Sigmoid colon (tissue), 6 donors: ENCODE measurements at regions not wholly inside any gene's neighbourhood (a gene's known extent, or its start where the extent isn't known, plus 50 kb on each side); places are given as distances from the start of the nearest gene placed in this dataset.
"Not testable (repeated sequence)": the region's sequence is repeated elsewhere in the genome, so short reads cannot be mapped to it uniquely, and the experiment has no call there.

Experiments used
- DNase-seq: peaks from one replicate; pipeline ENCODE4 v3.0.0-alpha.2; 2019
- H3K27ac ChIP-seq, 4 donors: fragments of 200-600 bp; sonication (generic); one replicate each; pipeline ENCODE4 v1.5.1; 2016 to 2019; ENCODE audit warnings: mild to moderate bottlenecking in 1 of 4
- H3K27me3 ChIP-seq, 3 donors: fragments of 200-600 bp; sonication (generic); one replicate each; pipeline ENCODE4 v1.5.1; 2019; ENCODE audit warnings: mild to moderate bottlenecking in 1 of 3
- H3K36me3 ChIP-seq, 4 donors: fragments of 200-600 bp; sonication (generic); one replicate each; pipeline ENCODE4 v1.5.1; 2016 to 2019
- H3K4me1 ChIP-seq, 4 donors: fragments of 200-600 bp; sonication (generic); one replicate each; pipeline ENCODE4 v1.5.1; 2017 to 2019
- H3K4me3 ChIP-seq, 4 donors: fragments of 200-600 bp; sonication (generic); one replicate each; pipeline ENCODE4 v1.5.1; 2017 to 2019; ENCODE audit warnings: mild to moderate bottlenecking in 2 of 4, moderate library complexity in 1 of 4
- H3K9me3 ChIP-seq, 4 donors: fragments of 200-600 bp in 3 of 4; sonication (generic) in 3 of 4; one replicate each; pipeline versions ENCODE4 v1.5.1 to v1.6.1; 2013 to 2019
- WGBS, 2 donors: extraction: QIAGEN DNeasy Blood & Tissue Kit; methylation state at CpG; one replicate each; pipeline ENCODE4 v1.1.7; 2013; 5-methylcytosine and 5-hydroxymethylcytosine counted together
- intact Hi-C: fragments of 100-400 bp; cut with DNase I; formaldehyde crosslinking; loops from one replicate; pipeline ENCODE4 v1.15.1; 2023
- donor health status: healthy with polysubstance abuse.
- donor health status: healthy.

DNA sequence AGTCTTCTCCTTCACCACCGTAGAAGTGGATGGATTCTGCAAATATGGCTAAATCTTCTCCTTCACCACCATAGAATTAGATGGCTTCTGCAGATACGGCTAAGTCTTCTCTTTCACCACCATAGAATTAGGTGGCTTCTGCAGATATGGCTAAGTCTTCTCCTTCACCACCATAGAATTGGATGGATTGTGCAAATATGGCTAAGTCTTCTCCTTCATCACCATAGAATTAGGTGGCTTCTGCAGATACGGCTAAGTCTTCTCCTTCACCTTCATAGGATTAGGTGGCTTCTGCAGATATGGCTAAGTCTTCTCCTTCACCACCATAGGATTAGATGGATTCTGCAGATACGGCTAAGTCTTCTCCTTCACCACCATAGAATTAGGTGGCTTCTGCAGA is 866.2 kb upstream of the TPTE start:
- DNase-seq, H3K4me3 ChIP-seq, H3K36me3 ChIP-seq, H3K4me1 ChIP-seq, intact Hi-C loops, H3K27me3 ChIP-seq, H3K27ac ChIP-seq, H3K9me3 ChIP-seq: not testable (repeated sequence)
- WGBS, 2 donors, result 88 to 90% methylated on average over 4 of the region's 4 CpGs

DNA sequence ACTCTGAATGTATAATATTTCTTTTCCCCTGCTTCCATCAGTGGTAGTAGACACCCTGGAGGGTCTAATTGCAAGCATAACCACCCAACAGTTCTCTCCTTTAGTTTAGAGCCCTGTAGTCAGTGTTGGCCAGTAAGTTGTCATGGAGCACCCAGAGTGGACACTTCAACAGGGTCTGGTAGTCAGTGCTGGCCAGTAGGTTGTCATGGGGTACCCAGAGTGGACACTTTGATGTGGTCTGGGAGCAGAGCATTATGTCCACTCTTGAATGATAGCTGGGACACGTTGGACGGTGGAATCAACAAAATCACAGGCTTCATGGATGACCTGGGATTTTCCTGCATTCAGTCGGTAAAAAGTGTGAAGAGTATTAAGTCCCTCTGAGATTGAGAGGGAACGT is 864.9 kb upstream of the TPTE start:
- 79 to 80% methylated on average over 4 of the region's 4 CpGs for WGBS, 2 donors
- H3K4me1 ChIP-seq, H3K4me3 ChIP-seq, DNase-seq, H3K27me3 ChIP-seq, intact Hi-C loops, H3K9me3 ChIP-seq, H3K36me3 ChIP-seq, H3K27ac ChIP-seq: not testable (repeated sequence)

DNA sequence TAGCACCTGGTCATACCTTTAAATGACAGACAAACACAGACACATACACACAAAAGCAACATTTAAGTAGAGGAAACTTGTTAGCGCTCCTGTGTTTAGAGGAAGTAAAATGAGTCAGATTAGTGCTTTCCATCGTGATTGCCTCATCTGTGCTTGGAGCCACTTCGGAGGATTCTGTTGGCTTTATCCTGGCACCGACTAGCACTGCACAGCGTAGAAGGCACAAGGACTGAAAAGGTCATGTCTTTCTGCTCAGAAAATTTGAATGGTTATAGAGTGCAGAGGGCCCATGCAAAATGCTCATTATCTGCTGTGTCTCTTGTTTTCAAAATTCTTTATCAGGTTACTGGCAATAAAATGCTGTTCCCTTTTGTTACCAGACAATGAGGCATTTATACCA is 863.6 kb upstream of the TPTE start:
- H3K4me1 ChIP-seq, DNase-seq, H3K27ac ChIP-seq, intact Hi-C loops, H3K4me3 ChIP-seq, H3K9me3 ChIP-seq, H3K36me3 ChIP-seq, H3K27me3 ChIP-seq: not testable (repeated sequence)
- WGBS, 2 donors, result 48 to 68% methylated on average over 5 of the region's 5 CpGs

DNA sequence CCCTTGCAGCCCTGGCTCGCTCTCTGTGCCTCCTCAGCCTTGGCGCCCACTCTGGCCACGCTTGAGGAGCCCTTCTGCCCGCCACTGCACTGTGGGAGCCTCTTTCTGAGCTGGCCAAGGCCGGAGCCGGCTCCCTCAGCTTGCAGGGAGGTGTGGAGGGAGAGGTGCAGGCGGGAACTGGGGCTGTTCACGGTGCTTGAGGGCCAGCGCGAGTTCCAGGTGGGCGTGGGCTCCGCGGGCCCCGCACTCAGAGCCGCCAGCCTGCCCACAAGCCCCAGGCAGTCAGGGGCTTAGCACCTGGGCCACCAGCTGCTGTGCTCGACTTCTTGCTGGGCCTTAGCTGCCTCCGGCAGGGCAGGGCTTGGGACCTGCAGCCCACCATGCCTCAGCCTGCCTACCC is 861.5 kb upstream of the TPTE start:
- intact Hi-C loops, H3K9me3 ChIP-seq, H3K4me3 ChIP-seq, H3K4me1 ChIP-seq, H3K27ac ChIP-seq, DNase-seq, H3K36me3 ChIP-seq, H3K27me3 ChIP-seq: not testable (repeated sequence)
- 78 to 86% methylated on average over 11 of the region's 17 CpGs for WGBS, 2 donors

DNA sequence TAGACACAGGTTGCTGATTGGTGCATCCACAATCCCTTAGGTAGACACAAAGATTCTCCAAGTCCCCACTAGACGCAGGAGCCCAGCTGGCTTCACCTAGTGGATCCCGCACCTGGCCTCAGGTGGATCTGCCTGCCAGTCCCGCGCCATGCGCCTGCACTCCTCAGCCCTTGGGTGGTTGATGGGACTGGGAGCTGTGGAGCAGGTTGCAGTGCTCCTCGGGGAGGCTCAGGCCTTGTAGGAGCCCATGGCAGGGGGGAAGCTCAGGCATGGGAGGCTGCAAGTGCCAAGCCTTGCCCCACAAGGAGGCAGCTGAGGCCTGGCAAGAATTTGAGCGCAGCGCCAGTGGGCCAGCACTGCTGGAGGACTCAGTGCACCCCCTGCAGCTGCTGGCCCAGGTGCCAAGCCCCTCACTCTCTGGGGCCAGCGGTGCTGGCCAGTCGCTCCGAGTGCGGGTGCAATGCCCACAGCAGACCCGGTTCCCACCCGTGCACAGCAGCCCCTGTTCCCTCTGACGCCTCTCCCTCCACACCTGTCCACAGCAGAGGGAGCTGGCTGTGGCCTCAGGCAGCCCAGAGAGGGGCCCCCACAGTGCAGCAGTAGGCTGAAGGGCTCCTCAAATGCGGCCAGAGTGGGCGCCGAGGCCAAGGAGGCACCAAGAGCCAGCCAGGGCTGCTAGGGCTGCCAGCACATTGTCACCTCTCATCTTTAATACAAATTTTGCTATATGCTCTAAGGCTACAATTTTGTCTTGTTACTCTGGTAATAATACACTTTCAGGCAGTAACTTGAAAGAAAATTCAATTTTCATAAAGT is 857.3 kb upstream of the TPTE start:
- H3K27me3 ChIP-seq, DNase-seq, intact Hi-C loops, H3K4me1 ChIP-seq, H3K27ac ChIP-seq, H3K36me3 ChIP-seq, H3K4me3 ChIP-seq, H3K9me3 ChIP-seq: not testable (repeated sequence)
- 84 to 86% methylated on average over 12 to 13 of the region's 18 CpGs for WGBS, 2 donors

GRCh38 chr21:9675811-9676210 is 845.6 kb upstream of the TPTE start:
- WGBS, 2 donors, result 83 to 89% methylated on average over 8 of the region's 10 CpGs
- H3K27me3 ChIP-seq, H3K4me1 ChIP-seq, H3K36me3 ChIP-seq, intact Hi-C loops, H3K9me3 ChIP-seq, H3K4me3 ChIP-seq, DNase-seq, H3K27ac ChIP-seq: not testable (repeated sequence)

DNA sequence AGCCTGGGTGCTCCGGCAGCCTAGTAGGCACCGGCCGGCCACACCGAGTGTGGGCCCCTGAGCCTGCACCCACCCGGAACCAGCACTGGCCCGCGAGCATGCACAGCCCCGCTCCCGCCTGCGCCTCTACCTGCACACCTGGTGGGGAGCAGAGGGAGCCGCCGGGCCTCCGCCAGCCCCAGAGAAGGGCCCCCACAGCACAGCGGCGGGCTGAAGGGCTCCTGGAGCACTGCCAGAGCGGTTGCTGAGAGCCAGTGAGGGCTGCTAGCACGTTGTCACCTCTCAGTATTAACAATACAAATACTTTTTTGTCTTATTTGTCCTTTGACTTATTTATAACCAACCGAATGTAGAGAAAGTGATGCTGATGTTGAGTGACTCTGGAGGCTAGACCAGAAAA is 842.4 kb upstream of the TPTE start:
- intact Hi-C loops, DNase-seq, H3K4me3 ChIP-seq, H3K27ac ChIP-seq, H3K36me3 ChIP-seq, H3K4me1 ChIP-seq, H3K27me3 ChIP-seq, H3K9me3 ChIP-seq: not testable (repeated sequence)
- WGBS, 2 donors, result 68 to 75% methylated on average over 7 of the region's 18 CpGs

DNA sequence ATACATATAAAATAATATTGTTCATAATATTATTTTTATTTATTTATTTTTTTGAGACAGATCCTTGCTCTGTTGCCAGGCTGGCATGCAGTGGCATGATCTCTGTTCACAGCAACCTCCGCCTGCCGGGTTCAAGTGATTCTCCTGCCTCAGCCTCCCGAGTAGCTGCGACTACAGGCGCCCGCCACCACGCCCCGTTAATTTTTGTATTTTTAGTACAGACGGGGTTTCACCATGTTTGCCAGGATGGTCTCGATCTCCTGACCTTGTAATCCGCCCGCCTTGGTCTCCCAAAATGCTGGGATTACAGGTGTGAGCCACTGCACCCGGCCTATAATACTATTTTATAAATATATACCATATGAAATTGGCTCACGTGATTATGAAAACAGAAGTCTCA is 832.4 kb upstream of the TPTE start:
- H3K36me3 ChIP-seq, H3K27ac ChIP-seq, H3K27me3 ChIP-seq, intact Hi-C loops, H3K4me3 ChIP-seq, DNase-seq, H3K9me3 ChIP-seq, H3K4me1 ChIP-seq: not testable (repeated sequence)
- 84 to 86% methylated on average over 12 of the region's 14 CpGs for WGBS, 2 donors

GRCh38 chr21:9690981-9691380 is 830.4 kb upstream of the TPTE start:
- 79 to 82% methylated on average over 6 to 7 of the region's 8 CpGs for WGBS, 2 donors
- intact Hi-C loops, result not testable (repeated sequence)
- peak; percentile 43 for DNase-seq

GRCh38 chr21:9695759-9696158 is 825.6 kb upstream of the TPTE start:
- H3K4me1 ChIP-seq, H3K27ac ChIP-seq, intact Hi-C loops, H3K4me3 ChIP-seq, H3K9me3 ChIP-seq, DNase-seq, H3K27me3 ChIP-seq, H3K36me3 ChIP-seq: not testable (repeated sequence)
- 63 to 77% methylated on average over 6 of the region's 6 CpGs for WGBS, 2 donors

More at GRCh38 chr21:9690981-9691380, 830.4 kb upstream of the TPTE start:
- not testable (repeated sequence) for H3K27ac ChIP-seq, H3K36me3 ChIP-seq, H3K27me3 ChIP-seq, H3K9me3 ChIP-seq, H3K4me3 ChIP-seq, H3K4me1 ChIP-seq

DNA sequence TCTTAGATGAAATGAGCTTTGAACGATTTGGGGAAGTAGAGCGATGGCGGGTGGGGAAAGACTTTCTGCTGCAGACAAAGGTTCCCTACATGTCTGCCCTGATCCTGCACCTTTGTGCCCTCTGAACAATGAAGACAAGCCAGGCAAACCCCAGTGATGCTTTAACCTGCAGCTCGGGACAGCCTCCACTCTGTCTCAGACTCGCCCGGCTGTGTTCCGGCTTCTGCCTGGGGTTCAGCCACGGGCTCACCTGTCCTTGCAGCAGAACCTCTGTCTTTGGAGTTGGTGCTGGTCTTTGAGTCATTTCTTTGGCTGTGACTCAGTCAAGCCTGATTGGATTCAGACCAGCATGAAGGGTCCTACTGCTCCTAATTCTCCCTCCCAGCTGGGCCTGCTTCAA is 823.6 kb upstream of the TPTE start:
- H3K4me1 ChIP-seq, H3K27me3 ChIP-seq, H3K4me3 ChIP-seq, H3K36me3 ChIP-seq, H3K9me3 ChIP-seq, H3K27ac ChIP-seq, intact Hi-C loops: not testable (repeated sequence)
- peak; percentile 54 for DNase-seq
- WGBS, 2 donors, result 88 to 94% methylated on average over 3 of the region's 8 CpGs

GRCh38 chr21:9705016-9705415 is 816.4 kb upstream of the TPTE start:
- DNase-seq, H3K27ac ChIP-seq, H3K4me1 ChIP-seq, intact Hi-C loops, H3K4me3 ChIP-seq, H3K36me3 ChIP-seq, H3K9me3 ChIP-seq, H3K27me3 ChIP-seq: not testable (repeated sequence)
- WGBS, 2 donors, result 79 to 93% methylated on average over 38 to 40 of the region's 44 CpGs

DNA sequence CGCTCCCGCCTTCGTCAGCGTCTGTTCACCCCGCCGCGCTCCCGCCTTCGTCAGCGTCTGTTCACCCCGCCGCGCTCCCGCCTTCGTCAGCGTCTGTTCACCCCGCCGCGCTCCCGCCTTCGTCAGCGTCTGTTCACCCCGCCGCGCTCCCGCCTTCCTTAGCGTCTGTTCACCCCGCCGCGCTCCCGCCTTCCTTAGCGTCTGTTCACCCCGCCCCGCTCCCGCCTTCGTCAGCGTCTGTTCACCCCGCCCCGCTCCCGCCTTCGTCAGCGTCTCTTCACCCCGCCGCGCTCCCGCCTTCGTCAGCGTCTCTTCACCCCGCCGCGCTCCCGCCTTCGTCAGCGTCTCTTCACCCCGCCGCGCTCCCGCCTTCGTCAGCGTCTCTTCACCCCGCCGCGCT is 815.9 kb upstream of the TPTE start:
- H3K27me3 ChIP-seq, H3K4me3 ChIP-seq, H3K4me1 ChIP-seq, H3K9me3 ChIP-seq, intact Hi-C loops, DNase-seq, H3K27ac ChIP-seq, H3K36me3 ChIP-seq: not testable (repeated sequence)
- 79 to 94% methylated on average over 34 to 36 of the region's 63 CpGs for WGBS, 2 donors

DNA sequence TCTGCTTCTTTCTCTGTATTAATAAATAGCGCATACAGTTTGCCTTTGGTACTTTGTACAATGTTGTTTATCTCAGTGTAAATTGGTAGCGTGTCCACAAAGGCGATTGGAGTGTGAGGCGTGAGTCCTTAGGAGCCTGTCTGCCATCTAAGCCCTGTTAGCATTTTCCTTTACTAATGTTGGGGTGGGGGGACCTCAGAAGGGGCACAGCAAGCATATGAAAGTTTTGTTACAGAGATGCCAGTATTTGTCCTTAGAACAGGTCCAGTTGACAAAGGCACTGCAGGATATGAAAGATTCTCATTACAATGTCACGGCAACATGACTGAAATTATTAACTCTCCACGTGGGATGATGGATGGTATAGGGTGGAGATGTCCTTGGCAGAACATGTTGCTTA is 796.8 kb upstream of the TPTE start:
- 61 to 71% methylated on average over 6 of the region's 6 CpGs for WGBS, 2 donors
- peaks cover 0 to 16% (median 0%) of the 10 kb centered on the region in 4 donors for H3K9me3 ChIP-seq
- DNase-seq, H3K36me3 ChIP-seq, H3K4me1 ChIP-seq, H3K27me3 ChIP-seq, H3K4me3 ChIP-seq, intact Hi-C loops, H3K27ac ChIP-seq: not testable (repeated sequence)
